WTC11 (cell line): ENCODE measurements at regions not wholly inside any gene's neighbourhood (a gene's known extent, or its start where the extent isn't known, plus 50 kb on each side); places are given as distances from the start of the nearest gene placed in this dataset.
A peak's percentile ranks its signal among the peaks of the same experiment; 100 is the strongest.

Source experiments
- ATAC-seq: fragments of 200-7000 bp; cut with Tn5 transposase; 2 replicates; pipeline ENCODE4 v1.10.0; 2021; ENCODE audit warnings: mild to moderate bottlenecking, moderate library complexity
- CTCF ChIA-PET: fragments of 300-600 bp; sonication (Branson Sonifier 250); formaldehyde crosslinking; loops from one replicate; lab custom pipeline; 2021; ENCODE audit warnings: antibody characterized with exemption; lab: Charles Lee
- POLR2A ChIA-PET: fragments of 350-600 bp; sonication (Branson Sonifier 250); formaldehyde crosslinking; loops from one replicate; lab custom pipeline; 2021; ENCODE audit warnings: antibody characterized with exemption; lab: Charles Lee
- DNase-seq: peaks from one replicate; pipeline ENCODE4 v3.0.0; 2021; ENCODE audit warnings: low spot score
- H3K27ac Mint-ChIP-seq: 2 replicates; pipeline ENCODE4 v1.8.0; 2021; ENCODE audit warnings: mixed read lengths
- H3K27me3 Mint-ChIP-seq: 2 replicates; pipeline ENCODE4 v1.8.0; 2021; ENCODE audit warnings: low read depth, mild to moderate bottlenecking, moderate library complexity, mixed read lengths
- H3K36me3 Mint-ChIP-seq: 2 replicates; pipeline ENCODE4 v1.8.0; 2021; ENCODE audit warnings: mixed read lengths
- H3K4me1 Mint-ChIP-seq: 2 replicates; pipeline ENCODE4 v1.8.0; 2022; ENCODE audit warnings: mixed read lengths
- H3K4me3 Mint-ChIP-seq: 2 replicates; pipeline ENCODE4 v1.8.0; 2021; ENCODE audit warnings: mild to moderate bottlenecking, moderate library complexity, mixed read lengths
- H3K9me3 Mint-ChIP-seq: 2 replicates; pipeline ENCODE4 v1.8.0; 2021; ENCODE audit warnings: mixed read lengths
- AR ChIP-seq: fragments of 250-450 bp; sonication (Bioruptor Pico); IDR thresholded peaks from 2 replicates; pipeline ENCODE4 v1.9.0; 2021; ENCODE audit warnings: mild to moderate bottlenecking
- CBFB ChIP-seq: sonication (generic); formaldehyde crosslinking; IDR thresholded peaks from 2 replicates; pipeline ENCODE4 v1.8.1; 2022; ENCODE audit warnings: mild to moderate bottlenecking, low read depth, missing genetic modification reagents
- CREM ChIP-seq: sonication (generic); formaldehyde crosslinking; IDR thresholded peaks from 2 replicates; pipeline ENCODE4 v1.8.1; 2022; ENCODE audit warnings: mild to moderate bottlenecking, missing genetic modification reagents, moderate library complexity
- E2F5 ChIP-seq: sonication (generic); formaldehyde crosslinking; IDR thresholded peaks from 2 replicates; pipeline ENCODE4 v1.8.1; 2022; ENCODE audit warnings: mild to moderate bottlenecking, moderate library complexity, missing genetic modification reagents
- FOXJ3 ChIP-seq: sonication (generic); formaldehyde crosslinking; IDR thresholded peaks from 2 replicates; pipeline ENCODE4 v1.9.0; 2021; ENCODE audit warnings: missing genetic modification reagents, mild to moderate bottlenecking, borderline replicate concordance
- HMGA2 ChIP-seq: fragments of 250-450 bp; sonication (Bioruptor Pico); IDR thresholded peaks from 2 replicates; pipeline ENCODE4 v1.4.0; 2021; ENCODE audit warnings: mild to moderate bottlenecking, moderate library complexity
- HMGXB4 ChIP-seq: sonication (generic); formaldehyde crosslinking; IDR thresholded peaks from 2 replicates; pipeline ENCODE4 v1.8.1; 2023; ENCODE audit warnings: mild to moderate bottlenecking, moderate library complexity, missing genetic modification reagents
- KAT7 ChIP-seq: sonication (generic); formaldehyde crosslinking; IDR thresholded peaks from 2 replicates; pipeline ENCODE4 v1.8.1; 2023; ENCODE audit warnings: missing genetic modification reagents, mild to moderate bottlenecking, borderline replicate concordance
- NFYB ChIP-seq: sonication (generic); formaldehyde crosslinking; conservative IDR thresholded peaks from 2 replicates; pipeline ENCODE4 v1.8.0; 2022; ENCODE audit warnings: low read depth, missing genetic modification reagents
- NR2C2 ChIP-seq: sonication (generic); formaldehyde crosslinking; IDR thresholded peaks from 2 replicates; pipeline ENCODE4 v1.8.0; 2022; ENCODE audit warnings: mild to moderate bottlenecking, missing genetic modification reagents
- USF2 ChIP-seq: sonication (generic); formaldehyde crosslinking; IDR thresholded peaks from 2 replicates; pipeline ENCODE4 v1.8.1; 2023; ENCODE audit warnings: mild to moderate bottlenecking, missing genetic modification reagents, moderate library complexity
- ZNF219 ChIP-seq: sonication (generic); formaldehyde crosslinking; IDR thresholded peaks from 2 replicates; pipeline ENCODE4 v1.8.0; 2023; ENCODE audit warnings: missing genetic modification reagents, mild to moderate bottlenecking, borderline replicate concordance
- ZNF281 ChIP-seq: sonication (generic); formaldehyde crosslinking; IDR thresholded peaks from 2 replicates; pipeline ENCODE4 v1.8.0; 2023; ENCODE audit warnings: mild to moderate bottlenecking, missing genetic modification reagents
- ZNF423 ChIP-seq: fragments of 250-450 bp; sonication (Bioruptor Pico); IDR thresholded peaks from 2 replicates; pipeline ENCODE4 v2.1.2; 2022; ENCODE audit warnings: mild to moderate bottlenecking, moderate library complexity
- ZNF425 ChIP-seq: fragments of 250-450 bp; sonication (Bioruptor Pico); conservative IDR thresholded peaks from 2 replicates; pipeline ENCODE4 v1.9.0; 2021; ENCODE audit warnings: mild to moderate bottlenecking
- ZNF512 ChIP-seq: sonication (generic); formaldehyde crosslinking; IDR thresholded peaks from 2 replicates; pipeline ENCODE4 v1.8.1; 2022; ENCODE audit warnings: missing genetic modification reagents, borderline replicate concordance

GRCh38 chr18:25743646-25744151 is 346.7 kb downstream of the SS18 start (continued):
- peak; percentile 60; the same call in 1 of the 2 replicates for TF ChIP-seq HMGXB4 (CRISPR knock-in tag)
- peak; percentile 33; the same call in 1 of the 2 replicates for TF ChIP-seq ZNF423 (CRISPR knock-in tag)
- no peak for TF ChIP-seq ZNF512 (CRISPR knock-in tag)
- peak; percentile 90; the same call in 1 of the 2 replicates for TF ChIP-seq ZNF281
- TF ChIP-seq HMGA2 (CRISPR knock-in tag), result no peak

GRCh38 chr18:25739376-25739775 is 351.0 kb downstream of the SS18 start:
- POLR2A ChIA-PET, result no interaction called here
- CTCF ChIA-PET, result no interaction called here
- TF ChIP-seq USF2 (CRISPR knock-in tag) (no peak), HMGXB4 (CRISPR knock-in tag) (no peak), CBFB (no peak), NFYB (CRISPR knock-in tag) (no peak), NR2C2 (CRISPR knock-in tag) (no peak)
- TF ChIP-seq, all 79 proteins: peak for 0
- no peaks in the 10 kb centered on the region for H3K36me3 Mint-ChIP-seq
- no peak overlapping the region for H3K4me3 Mint-ChIP-seq
- H3K9me3 Mint-ChIP-seq, result no peaks in the 10 kb centered on the region
- DNase-seq (no peak), ATAC-seq (no peak)
- H3K4me1 Mint-ChIP-seq, result peaks cover 55% of the 10 kb centered on the region
- H3K27ac Mint-ChIP-seq, result no peak overlapping the region
- peaks cover 55% of the 10 kb centered on the region for H3K27me3 Mint-ChIP-seq

- Mint-ChIP-seq H3K4me1 (peaks cover 55% of the 10 kb centered on the region), H3K9me3 (no peaks in the 10 kb centered on the region), H3K4me3 (no peak overlapping the region), H3K27ac (no peak overlapping the region), H3K27me3 (peaks cover 71% of the 10 kb centered on the region), H3K36me3 (no peaks in the 10 kb centered on the region)
- POLR2A ChIA-PET, result no interaction called here
- ATAC-seq (no peak), DNase-seq (no peak)
- CTCF ChIA-PET, result no interaction called here
- TF ChIP-seq CREM (CRISPR knock-in tag) (no peak), E2F5 (CRISPR knock-in tag) (no peak), KAT7 (CRISPR knock-in tag) (no peak), FOXJ3 (CRISPR knock-in tag) (no peak), ZNF425 (no peak), CBFB (no peak), AR (no peak), ZNF219 (CRISPR knock-in tag) (no peak)
These were observed 352.6 kb downstream of the SS18 start for GRCh38 chr18:25737710-25738311.
